IPS-15b (cell line): ENCODE measurements at regions not wholly inside any gene's neighbourhood (a gene's known extent, or its start where the extent isn't known, plus 50 kb on each side); places are given as distances from the start of the nearest gene placed in this dataset.
"Not testable (repeated sequence)": the region's sequence is repeated elsewhere in the genome, so short reads cannot be mapped to it uniquely, and the experiment has no call there.

ENCODE experiments used
- H3K27me3 ChIP-seq: one replicate; pipeline ENCODE4 v1.6.1; 2013; ENCODE audit warnings: low read length; ENCODE audit not compliant: control insufficient read depth, insufficient read depth
- H3K36me3 ChIP-seq: one replicate; pipeline ENCODE4 v1.6.1; 2013; ENCODE audit warnings: low read length; ENCODE audit not compliant: control insufficient read depth, insufficient read depth
- H3K4me1 ChIP-seq: one replicate; pipeline ENCODE4 v1.6.1; 2013; ENCODE audit warnings: mild to moderate bottlenecking, low read length; ENCODE audit not compliant: control insufficient read depth, insufficient read depth
- H3K4me3 ChIP-seq: one replicate; pipeline ENCODE4 v1.5.1; 2013; ENCODE audit warnings: low read depth, low read length
- H3K9ac ChIP-seq: one replicate; pipeline ENCODE4 v1.6.1; 2013; ENCODE audit warnings: low read depth, mild to moderate bottlenecking, low read length
- H3K9me3 ChIP-seq: one replicate; pipeline ENCODE4 v1.6.1; 2013; ENCODE audit warnings: mild to moderate bottlenecking, low read length; ENCODE audit not compliant: control insufficient read depth, insufficient read depth

GRCh38 chr13:62799931-62800436, 1384.3 kb upstream of the PCDH20 start:
- no peaks in the 10 kb centered on the region for H3K9me3 ChIP-seq
- no peaks in the 10 kb centered on the region for H3K4me1 ChIP-seq
- no peak overlapping the region for H3K9ac ChIP-seq
- no peaks in the 10 kb centered on the region for H3K36me3 ChIP-seq
- H3K27me3 ChIP-seq: no peaks in the 10 kb centered on the region
- no peak overlapping the region for H3K4me3 ChIP-seq

DNA sequence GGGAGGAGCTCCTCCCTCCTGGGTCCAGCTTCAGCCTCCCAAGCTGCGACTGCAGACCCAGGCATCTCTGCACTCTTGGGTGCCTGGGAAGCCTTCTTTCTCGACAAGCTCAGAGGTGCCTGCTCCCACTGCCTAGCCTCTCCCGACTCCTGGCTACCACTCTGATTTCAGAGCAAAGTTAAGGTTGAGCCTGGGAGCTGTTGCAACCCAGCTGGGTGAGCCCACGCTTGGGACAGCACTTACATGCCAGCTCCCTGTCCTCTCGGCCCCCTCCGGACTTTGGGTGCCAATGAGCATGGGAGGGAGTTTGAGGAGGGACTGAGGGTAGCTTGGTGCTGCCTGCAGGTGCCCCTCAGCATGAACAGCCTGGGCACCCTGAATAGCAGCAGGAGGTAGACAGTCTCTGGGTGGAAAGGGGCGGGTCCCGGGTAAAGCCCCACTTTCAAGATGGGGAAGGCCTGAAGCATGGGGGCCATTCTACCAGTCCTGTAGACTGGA, 1383.4 kb upstream of the PCDH20 start:
- Histone ChIP-seq H3K4me1 (no peaks in the 10 kb centered on the region), H3K27me3 (no peaks in the 10 kb centered on the region), H3K9ac (no peak overlapping the region), H3K4me3 (no peak overlapping the region), H3K36me3 (no peaks in the 10 kb centered on the region), H3K9me3 (no peaks in the 10 kb centered on the region)

DNA sequence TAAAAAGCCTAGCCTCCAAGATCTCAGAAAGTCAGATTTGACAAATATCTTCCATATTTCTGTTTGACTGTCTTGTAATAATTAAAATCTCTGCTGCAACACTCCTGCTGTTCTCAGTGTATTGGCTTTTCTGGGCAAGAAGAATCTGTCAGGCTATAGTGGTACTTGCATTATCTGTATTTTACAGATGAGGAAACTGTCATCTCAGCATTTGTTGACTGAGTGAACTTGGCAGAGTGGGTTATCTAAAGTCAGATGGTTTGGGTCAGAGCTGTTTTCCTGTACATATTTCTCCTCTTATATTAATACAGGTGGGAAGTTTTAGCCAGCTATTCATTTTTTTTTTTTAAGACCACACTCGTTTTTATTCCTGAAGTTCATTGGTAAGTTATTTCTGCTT, 1378.2 kb upstream of the PCDH20 start:
- H3K36me3 ChIP-seq: no peaks in the 10 kb centered on the region
- H3K4me3 ChIP-seq: no peak overlapping the region
- no peak overlapping the region for H3K9ac ChIP-seq
- no peaks in the 10 kb centered on the region for H3K27me3 ChIP-seq
- no peaks in the 10 kb centered on the region for H3K9me3 ChIP-seq
- no peaks in the 10 kb centered on the region for H3K4me1 ChIP-seq

DNA sequence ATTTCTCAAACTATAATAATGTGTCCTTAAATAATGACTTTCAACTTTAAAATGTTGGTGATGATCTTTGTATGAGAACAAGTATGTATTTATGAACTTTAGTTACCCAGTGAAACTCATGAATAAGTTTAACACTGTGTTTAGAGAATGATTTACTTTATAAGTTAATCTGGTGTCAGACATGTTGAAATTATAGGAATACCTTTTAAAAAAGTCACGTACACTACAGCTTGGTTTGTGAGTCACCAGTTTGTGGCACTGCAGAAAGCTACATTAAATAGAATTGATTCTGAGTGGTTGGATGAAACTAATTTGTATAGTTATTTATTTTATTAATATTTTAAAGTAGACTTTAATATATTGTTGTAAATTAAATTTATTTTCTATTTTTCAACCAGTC, 1366.2 kb upstream of the PCDH20 start:
- no peaks in the 10 kb centered on the region for H3K36me3 ChIP-seq
- no peaks in the 10 kb centered on the region for H3K9me3 ChIP-seq
- no peak overlapping the region for H3K9ac ChIP-seq
- H3K4me1 ChIP-seq: no peaks in the 10 kb centered on the region
- no peak overlapping the region for H3K4me3 ChIP-seq
- no peaks in the 10 kb centered on the region for H3K27me3 ChIP-seq

- Histone ChIP-seq H3K9me3 (no peaks in the 10 kb centered on the region), H3K4me1 (no peaks in the 10 kb centered on the region), H3K9ac (no peak overlapping the region), H3K36me3 (no peaks in the 10 kb centered on the region), H3K27me3 (no peaks in the 10 kb centered on the region), H3K4me3 (no peak overlapping the region)
These were observed 1363.5 kb upstream of the PCDH20 start for GRCh38 chr13:62779161-62779560.

GRCh38 chr13:62767473-62767872, 1351.8 kb upstream of the PCDH20 start:
- Histone ChIP-seq H3K27me3 (no peaks in the 10 kb centered on the region), H3K36me3 (no peaks in the 10 kb centered on the region), H3K4me1 (no peaks in the 10 kb centered on the region), H3K9me3 (no peaks in the 10 kb centered on the region), H3K4me3 (no peak overlapping the region), H3K9ac (no peak overlapping the region)

DNA sequence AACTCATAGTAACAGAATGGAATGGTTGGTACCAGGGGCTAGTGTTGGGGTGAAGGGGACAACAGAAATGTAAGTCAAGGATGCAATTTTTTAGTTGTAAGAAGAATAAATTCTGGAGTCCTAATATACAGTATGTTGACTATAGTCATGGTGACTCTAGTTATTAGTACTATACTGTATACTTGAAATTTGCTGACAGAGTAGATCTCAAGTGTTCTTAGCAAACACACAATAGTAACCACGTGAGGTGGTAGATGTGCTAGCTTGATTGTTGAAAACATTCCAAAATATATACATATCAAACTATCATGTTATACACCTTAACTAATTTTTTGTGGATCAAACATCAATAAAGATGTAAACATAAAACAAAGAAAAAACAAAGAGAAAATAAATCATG, 1345.1 kb upstream of the PCDH20 start:
- H3K4me1 ChIP-seq: no peaks in the 10 kb centered on the region
- no peaks in the 10 kb centered on the region for H3K36me3 ChIP-seq
- H3K9me3 ChIP-seq: no peaks in the 10 kb centered on the region
- H3K4me3 ChIP-seq: no peak overlapping the region
- H3K9ac ChIP-seq: no peak overlapping the region
- no peaks in the 10 kb centered on the region for H3K27me3 ChIP-seq

GRCh38 chr13:62747629-62748028, 1332.0 kb upstream of the PCDH20 start:
- Histone ChIP-seq H3K36me3 (no peaks in the 10 kb centered on the region), H3K4me1 (no peaks in the 10 kb centered on the region), H3K9me3 (no peaks in the 10 kb centered on the region), H3K4me3 (no peak overlapping the region), H3K27me3 (no peaks in the 10 kb centered on the region), H3K9ac (no peak overlapping the region)

DNA sequence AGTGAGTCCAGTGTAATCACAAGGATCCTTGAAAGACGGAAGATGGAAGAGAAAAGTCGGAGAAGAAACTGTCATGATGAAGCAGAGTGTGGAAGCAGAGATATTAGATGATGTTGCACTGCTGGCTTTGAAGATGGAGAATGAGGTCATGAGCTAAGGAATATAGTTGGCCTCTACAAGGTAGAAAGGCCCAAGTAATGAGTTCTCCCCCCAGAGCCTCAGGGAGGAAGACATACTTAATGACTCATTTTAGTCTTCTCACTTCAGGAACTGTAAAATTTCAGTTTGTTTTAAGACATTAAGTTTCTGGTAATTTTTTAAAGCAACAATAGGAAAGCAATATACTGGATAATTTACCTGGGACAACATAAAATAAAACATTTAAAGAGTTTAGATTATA, 1331.5 kb upstream of the PCDH20 start:
- H3K4me3 ChIP-seq: no peak overlapping the region
- H3K4me1 ChIP-seq: no peaks in the 10 kb centered on the region
- no peaks in the 10 kb centered on the region for H3K36me3 ChIP-seq
- H3K27me3 ChIP-seq: no peaks in the 10 kb centered on the region
- no peaks in the 10 kb centered on the region for H3K9me3 ChIP-seq
- H3K9ac ChIP-seq: no peak overlapping the region

DNA sequence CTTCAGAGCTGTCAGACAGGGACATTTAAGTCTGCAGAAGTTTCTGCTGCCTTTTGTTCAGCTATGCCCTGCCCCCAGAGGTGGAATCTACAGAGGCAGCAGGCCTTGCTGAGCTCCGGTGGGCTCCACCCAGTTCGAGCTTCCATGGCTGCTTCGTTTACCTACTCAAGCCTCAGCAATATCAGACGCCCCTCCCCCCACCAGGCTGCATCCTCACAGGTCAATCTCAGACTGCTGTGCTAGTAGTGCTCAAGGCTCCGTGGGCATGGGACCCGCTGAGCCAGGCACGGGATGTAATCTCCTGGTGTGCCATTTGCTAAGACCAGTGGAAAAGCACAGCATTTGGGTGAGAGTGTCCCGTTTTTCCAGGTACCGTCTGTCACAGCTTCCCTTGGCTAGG, 1314.1 kb upstream of the PCDH20 start:
- not testable (repeated sequence) for H3K4me1 ChIP-seq, H3K27me3 ChIP-seq, H3K4me3 ChIP-seq, H3K9me3 ChIP-seq, H3K36me3 ChIP-seq, H3K9ac ChIP-seq

- H3K4me3 ChIP-seq: no peak overlapping the region
- no peaks in the 10 kb centered on the region for H3K4me1 ChIP-seq
- H3K27me3 ChIP-seq: no peaks in the 10 kb centered on the region
- H3K9me3 ChIP-seq: no peaks in the 10 kb centered on the region
- H3K36me3 ChIP-seq: no peaks in the 10 kb centered on the region
- no peak overlapping the region for H3K9ac ChIP-seq
These were observed 1306.2 kb upstream of the PCDH20 start for GRCh38 chr13:62721893-62722292.

- H3K9me3 ChIP-seq, H3K27me3 ChIP-seq, H3K4me3 ChIP-seq, H3K36me3 ChIP-seq, H3K4me1 ChIP-seq, H3K9ac ChIP-seq: not testable (repeated sequence)
These were observed 1296.3 kb upstream of the PCDH20 start for GRCh38 chr13:62711948-62712347.

DNA sequence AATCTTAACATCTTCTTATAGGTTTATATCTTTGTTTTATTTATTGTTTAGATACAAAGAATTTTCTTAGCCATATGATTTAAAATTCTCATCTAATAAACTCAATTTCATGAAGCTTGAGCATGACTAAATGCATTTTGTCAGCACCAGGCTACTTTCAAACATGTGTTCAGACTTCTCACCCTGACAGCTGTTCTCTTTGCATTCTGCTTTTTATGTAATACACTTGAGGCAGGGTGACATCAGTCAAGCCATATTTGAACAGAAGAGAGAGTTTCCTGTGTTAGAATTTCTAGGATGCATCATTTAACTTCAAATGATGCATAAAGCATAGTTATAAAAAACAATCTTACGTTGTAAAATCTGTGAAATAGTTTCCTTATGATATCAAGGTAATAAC, 1295.1 kb upstream of the PCDH20 start:
- Histone ChIP-seq H3K27me3 (no peaks in the 10 kb centered on the region), H3K36me3 (no peaks in the 10 kb centered on the region), H3K9ac (no peak overlapping the region), H3K4me1 (no peaks in the 10 kb centered on the region), H3K4me3 (no peak overlapping the region), H3K9me3 (no peaks in the 10 kb centered on the region)
